Common myeloid progenitor, CD34-positive (primary cell): ENCODE measurements at regions not wholly inside any gene's neighbourhood (a gene's known extent, or its start where the extent isn't known, plus 50 kb on each side); places are given as distances from the start of the nearest gene placed in this dataset.

Experiments used
- CTCF ChIA-PET: fragments of 350-600 bp; sonication (Branson Sonifier 250); formaldehyde crosslinking; loops from one replicate; lab custom pipeline; 2021; ENCODE audit warnings: antibody characterized with exemption; lab: Charles Lee
- POLR2A ChIA-PET: fragments of 350-600 bp; sonication (Branson Sonifier 250); formaldehyde crosslinking; loops from one replicate; lab custom pipeline; 2021; ENCODE audit warnings: antibody characterized with exemption; lab: Charles Lee
- DNase-seq, 3 donors: peaks; one replicate each; pipeline versions ENCODE4 v3.0.0 to v3.0.0-alpha.2; 2013
- H3K27ac ChIP-seq, 2 experiments: 1 replicate in 1 of 2; 2 replicates in 1 of 2; pipeline ENCODE4 v1.7.0; 2013; ENCODE audit warnings: inconsistent platforms in 2 of 2, low read length in 2 of 2, mild to moderate bottlenecking in 2 of 2, low read depth in 1 of 2, moderate library complexity in 1 of 2; ENCODE audit not compliant: severe bottlenecking in 2 of 2, insufficient read depth in 1 of 2, poor library complexity in 1 of 2
- H3K27me3 ChIP-seq, 5 experiments: replicated peaks in 2 of 5; 1 replicate in 3 of 5; 2 replicates in 2 of 5; pipeline versions ENCODE4 v1.6.1 to v1.7.0; 2013; ENCODE audit warnings: low read length in 4 of 5, mild to moderate bottlenecking in 2 of 5, moderate library complexity in 2 of 5, inconsistent platforms in 1 of 5; ENCODE audit not compliant: insufficient read depth in 5 of 5, control insufficient read depth in 4 of 5
- H3K36me3 ChIP-seq, 4 experiments: 1 replicate in 2 of 4; 2 replicates in 2 of 4; pipeline versions ENCODE4 v1.6.1 to v1.7.0; 2013; ENCODE audit warnings: low read length in 3 of 4, control low read depth in 1 of 4, mild to moderate bottlenecking in 1 of 4; ENCODE audit not compliant: control insufficient read depth in 4 of 4, insufficient read depth in 4 of 4
- H3K4me1 ChIP-seq, 4 experiments: 1 replicate in 3 of 4; 2 replicates in 1 of 4; pipeline versions ENCODE4 v1.6.1 to v1.7.1; 2013; ENCODE audit warnings: low read length in 3 of 4, mild to moderate bottlenecking in 3 of 4, control low read depth in 1 of 4, inconsistent platforms in 1 of 4, moderate library complexity in 1 of 4; ENCODE audit not compliant: control insufficient read depth in 4 of 4, insufficient read depth in 4 of 4; ENCODE audit errors: control extremely low read depth in 1 of 4
- H3K4me3 ChIP-seq, 7 experiments: 1 replicate in 4 of 7; 2 replicates in 3 of 7; pipeline versions ENCODE4 v1.5.1 to v1.7.0; 2013; ENCODE audit warnings: mild to moderate bottlenecking in 7 of 7, low read length in 6 of 7, moderate library complexity in 6 of 7, inconsistent platforms in 2 of 7, low read depth in 2 of 7, control low read depth in 1 of 7; ENCODE audit not compliant: insufficient read depth in 4 of 7, control insufficient read depth in 1 of 7; ENCODE audit errors: extremely low read depth in 1 of 7
- H3K9me3 ChIP-seq, 5 experiments: 1 replicate in 4 of 5; 2 replicates in 1 of 5; pipeline versions ENCODE4 v1.6.1 to v1.7.1; 2013; ENCODE audit warnings: low read length in 4 of 5, mild to moderate bottlenecking in 2 of 5, inconsistent platforms in 1 of 5, low read depth in 1 of 5, moderate library complexity in 1 of 5; ENCODE audit not compliant: control insufficient read depth in 4 of 5, insufficient read depth in 2 of 5; ENCODE audit errors: control extremely low read depth in 1 of 5
- WGBS: methylation state at CpG from one replicate; pipeline ENCODE4 v1.1.5; 2013; ENCODE audit not compliant: insufficient coverage; 5-methylcytosine and 5-hydroxymethylcytosine counted together

DNA sequence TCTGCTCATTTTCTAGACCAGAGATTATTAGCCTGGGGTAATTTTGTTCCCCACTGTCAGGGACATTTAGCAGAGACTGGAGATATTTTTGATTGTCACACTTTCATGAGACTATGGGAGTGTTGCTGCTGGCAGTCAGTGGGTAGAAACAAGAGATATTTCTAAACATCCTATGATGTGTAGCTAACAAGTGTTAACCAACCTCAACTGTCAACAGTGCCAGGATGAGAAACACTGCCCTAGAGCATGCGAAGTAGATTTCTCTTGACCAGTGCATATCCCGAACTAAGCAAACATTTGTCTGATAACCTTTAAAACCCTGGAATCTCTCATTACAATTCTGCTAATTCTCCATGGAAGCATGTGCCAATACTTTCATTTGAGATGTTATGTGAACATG is 607.4 kb upstream of the TMPRSS15 start:
- Histone ChIP-seq H3K27me3 (no peaks in the 10 kb centered on the region), H3K27ac (no peak overlapping the region), H3K4me3 (no peak overlapping the region), H3K4me1 (no peaks in the 10 kb centered on the region), H3K9me3 (no peaks in the 10 kb centered on the region), H3K36me3 (no peaks in the 10 kb centered on the region)
- POLR2A ChIA-PET = no interaction called here
- CTCF ChIA-PET = no interaction called here
- WGBS = 100% methylated on average over 2 of the region's 2 CpGs
- no peak for DNase-seq

DNA sequence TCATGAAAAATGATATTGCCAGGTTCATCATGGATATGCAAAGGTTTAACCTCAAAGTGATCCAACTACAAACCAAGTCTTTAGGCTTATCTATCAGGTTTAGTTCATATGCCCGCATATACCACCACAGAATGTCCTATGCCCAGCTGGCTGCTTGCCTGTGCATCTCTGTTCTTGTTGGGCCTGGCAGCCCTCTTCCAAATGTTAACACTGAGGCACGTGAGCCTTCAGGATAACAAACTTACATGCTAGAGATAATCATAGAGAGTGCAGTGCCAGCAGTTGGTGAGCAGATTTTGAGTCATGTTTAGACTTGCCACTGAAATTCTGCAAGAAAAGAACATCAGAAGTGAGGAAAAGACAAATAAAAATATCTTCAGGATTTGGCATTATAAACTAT is 607.9 kb upstream of the TMPRSS15 start:
- no peaks in the 10 kb centered on the region for H3K4me1 ChIP-seq
- ChIA-PET POLR2A (no interaction called here), CTCF (no interaction called here)
- H3K36me3 ChIP-seq = no peaks in the 10 kb centered on the region
- no peak for DNase-seq
- no peak overlapping the region for H3K4me3 ChIP-seq
- no peaks in the 10 kb centered on the region for H3K27me3 ChIP-seq
- 100% methylated on average over 2 of the region's 2 CpGs for WGBS
- H3K27ac ChIP-seq = no peak overlapping the region
- H3K9me3 ChIP-seq = no peaks in the 10 kb centered on the region

DNA sequence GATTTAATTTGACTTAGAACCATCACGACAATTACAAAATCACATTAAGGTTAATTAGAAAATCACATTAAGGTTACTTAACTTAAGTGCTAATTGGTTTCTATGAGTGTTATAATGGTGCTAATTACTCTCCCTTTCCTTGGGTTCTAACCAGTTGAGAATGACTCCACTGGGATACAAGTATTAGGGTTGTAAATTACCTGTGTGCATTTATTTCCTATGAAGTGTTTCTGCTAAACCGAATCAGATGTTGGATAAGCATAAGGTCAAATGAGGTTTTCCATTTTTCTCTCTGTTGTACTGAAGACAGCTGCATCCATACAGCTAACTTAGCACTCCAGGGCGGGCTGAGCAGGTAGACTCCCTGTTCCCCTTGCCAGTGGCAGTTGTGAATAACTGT is 610.3 kb upstream of the TMPRSS15 start:
- no peaks in the 10 kb centered on the region for H3K27me3 ChIP-seq
- 83% methylated on average over 2 of the region's 3 CpGs for WGBS
- H3K9me3 ChIP-seq = no peaks in the 10 kb centered on the region
- no peak overlapping the region for H3K27ac ChIP-seq
- no peaks in the 10 kb centered on the region for H3K36me3 ChIP-seq
- POLR2A ChIA-PET = interaction anchor here (0.6 kb wide), 1 partner anchor 189 kb away, joined by 4 read pairs; no protein-coding TSS in a partner anchor
- H3K4me1 ChIP-seq = no peaks in the 10 kb centered on the region
- CTCF ChIA-PET = no interaction called here
- no peak overlapping the region for H3K4me3 ChIP-seq
- no peak for DNase-seq

DNA sequence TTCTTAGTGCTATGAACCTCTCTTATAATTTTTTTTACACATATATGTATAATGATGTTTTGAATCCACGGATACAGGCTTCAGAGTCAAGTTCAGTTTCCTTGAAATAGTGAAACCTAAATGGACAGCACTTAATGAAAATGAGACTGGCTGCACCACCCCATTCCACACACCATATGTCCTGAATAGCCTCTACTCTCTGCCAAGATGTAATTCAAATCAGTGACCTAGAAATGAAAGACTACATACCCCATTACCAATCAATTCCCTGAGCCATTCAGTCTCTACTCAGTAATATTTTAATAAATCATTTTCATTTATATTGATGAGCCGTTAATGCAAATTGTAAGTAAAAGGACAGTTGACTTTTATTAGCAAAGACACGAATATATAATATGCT is 614.9 kb upstream of the TMPRSS15 start:
- no peak overlapping the region for H3K27ac ChIP-seq
- no peaks in the 10 kb centered on the region for H3K4me1 ChIP-seq
- H3K36me3 ChIP-seq = no peaks in the 10 kb centered on the region
- POLR2A ChIA-PET = no interaction called here
- no CpG with 5 or more reads among the region's 3 CpGs for WGBS
- no peaks in the 10 kb centered on the region for H3K27me3 ChIP-seq
- no peak overlapping the region for H3K4me3 ChIP-seq
- no peak for DNase-seq
- CTCF ChIA-PET = no interaction called here
- no peaks in the 10 kb centered on the region for H3K9me3 ChIP-seq

DNA sequence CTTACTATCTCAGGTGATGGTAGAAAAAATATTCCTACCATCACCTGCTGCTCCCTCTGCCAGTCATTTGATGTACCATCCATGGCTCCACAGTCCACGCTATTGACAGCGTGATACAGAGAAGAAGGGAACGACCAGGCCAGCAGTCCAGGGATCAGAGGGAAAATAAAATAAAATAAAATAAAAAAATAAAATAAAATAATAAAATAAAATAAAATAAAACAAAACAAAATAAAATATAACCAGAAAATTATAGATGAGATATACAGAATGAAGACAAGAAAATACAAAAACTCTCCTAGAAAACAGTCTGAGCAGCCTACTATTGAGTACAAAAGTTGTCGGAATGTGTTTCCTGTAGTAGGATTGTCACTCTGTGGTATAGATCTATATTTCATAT is 619.4 kb upstream of the TMPRSS15 start:
- H3K4me3 ChIP-seq = no peak overlapping the region
- ChIA-PET CTCF (no interaction called here), POLR2A (no interaction called here)
- no peaks in the 10 kb centered on the region for H3K36me3 ChIP-seq
- H3K27ac ChIP-seq = no peak overlapping the region
- no peak for DNase-seq
- H3K27me3 ChIP-seq = no peaks in the 10 kb centered on the region
- H3K9me3 ChIP-seq = no peaks in the 10 kb centered on the region
- no CpG with 5 or more reads among the region's 4 CpGs for WGBS
- no peaks in the 10 kb centered on the region for H3K4me1 ChIP-seq

DNA sequence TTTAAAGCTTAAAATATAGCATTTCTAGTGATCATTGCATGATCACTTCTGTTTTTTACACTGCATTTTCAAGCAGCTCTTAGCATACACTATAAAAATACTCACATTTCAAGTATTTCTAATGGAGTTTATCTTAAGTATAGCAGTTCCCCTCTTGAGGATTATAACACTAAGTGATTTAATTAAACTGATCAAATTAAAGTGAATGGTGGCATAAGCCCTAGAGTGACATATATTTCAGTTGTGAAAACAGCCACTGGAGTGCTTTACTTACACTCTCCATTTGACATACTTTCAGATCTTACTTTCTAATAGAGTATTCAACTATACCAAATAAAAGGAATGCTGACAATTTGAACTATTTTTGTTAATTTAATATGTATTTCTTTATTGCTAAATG is 623.3 kb upstream of the TMPRSS15 start:
- no peaks in the 10 kb centered on the region for H3K4me1 ChIP-seq
- H3K27ac ChIP-seq = no peak overlapping the region
- H3K9me3 ChIP-seq = no peaks in the 10 kb centered on the region
- no peak overlapping the region for H3K4me3 ChIP-seq
- no peak for DNase-seq
- ChIA-PET CTCF (no interaction called here), POLR2A (no interaction called here)
- no peaks in the 10 kb centered on the region for H3K27me3 ChIP-seq
- no peaks in the 10 kb centered on the region for H3K36me3 ChIP-seq

DNA sequence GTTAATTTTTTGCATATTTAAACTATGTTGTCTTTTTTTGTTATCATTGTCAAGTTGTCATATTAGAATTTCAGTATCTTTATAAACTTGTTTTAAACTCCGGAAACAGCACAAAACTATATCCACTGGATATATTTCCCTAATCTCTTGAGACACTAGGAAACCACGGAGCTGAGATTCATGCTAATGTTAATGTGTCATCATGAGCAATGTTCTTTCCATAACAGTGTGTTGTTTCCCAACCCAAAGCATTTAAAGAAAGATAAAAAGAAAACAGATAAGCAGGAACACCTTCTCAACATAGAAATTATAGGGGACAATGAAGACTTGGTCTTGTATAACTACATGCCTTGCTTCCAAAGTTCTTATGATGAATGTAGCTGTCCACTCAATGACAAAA is 626.2 kb upstream of the TMPRSS15 start:
- no peaks in the 10 kb centered on the region for H3K4me1 ChIP-seq
- no CpG with 5 or more reads among the region's 2 CpGs for WGBS
- no peak overlapping the region for H3K27ac ChIP-seq
- peaks cover 0 to under 1% (median 0%) of the 10 kb centered on the region in 5 experiments for H3K27me3 ChIP-seq
- no peaks in the 10 kb centered on the region for H3K36me3 ChIP-seq
- H3K9me3 ChIP-seq = no peaks in the 10 kb centered on the region
- no peak overlapping the region for H3K4me3 ChIP-seq
- no peak for DNase-seq
- ChIA-PET CTCF (no interaction called here), POLR2A (no interaction called here)
